Gastrocnemius medialis (tissue), 4 donors: ENCODE measurements at regions not wholly inside any gene's neighbourhood (a gene's known extent, or its start where the extent isn't known, plus 50 kb on each side); places are given as distances from the start of the nearest gene placed in this dataset.

ENCODE experiments used
- CTCF ChIP-seq, 5 experiments: fragments of 450-650 bp in 3 of 5; fragments of 200-600 bp in 2 of 5; sonication (generic) in 2 of 5; IDR thresholded peaks in 4 of 5; conservative IDR thresholded peaks in 1 of 5; 1 replicate in 4 of 5; 2 replicates in 1 of 5; pipeline ENCODE4 v1.5.1; 2016 to 2019; ENCODE audit warnings: antibody characterized with exemption in 5 of 5, mild to moderate bottlenecking in 3 of 5, moderate library complexity in 3 of 5
- POLR2A ChIP-seq, 2 donors: fragments of 450-650 bp; IDR thresholded peaks; one replicate each; pipeline ENCODE4 v1.6.1; 2017; ENCODE audit warnings: antibody characterized with exemption in 2 of 2, mild to moderate bottlenecking in 2 of 2, moderate library complexity in 2 of 2

- TF ChIP-seq CTCF (IDR thresholded peaks at IDR 0.05 in 4 of 5, conservative IDR thresholded peaks at IDR 0.05 in 1 of 5) (no peak), POLR2A (IDR thresholded peaks at IDR 0.05) (no peak)
Measured at GRCh38 chr2:184416146-184416913, 182.0 kb upstream of the ZNF804A start.
